ENCODE measurements at regions not wholly inside any gene's neighbourhood (a gene's known extent, or its start where the extent isn't known, plus 50 kb on each side); places are given as distances from the start of the nearest gene placed in this dataset.

DNA sequence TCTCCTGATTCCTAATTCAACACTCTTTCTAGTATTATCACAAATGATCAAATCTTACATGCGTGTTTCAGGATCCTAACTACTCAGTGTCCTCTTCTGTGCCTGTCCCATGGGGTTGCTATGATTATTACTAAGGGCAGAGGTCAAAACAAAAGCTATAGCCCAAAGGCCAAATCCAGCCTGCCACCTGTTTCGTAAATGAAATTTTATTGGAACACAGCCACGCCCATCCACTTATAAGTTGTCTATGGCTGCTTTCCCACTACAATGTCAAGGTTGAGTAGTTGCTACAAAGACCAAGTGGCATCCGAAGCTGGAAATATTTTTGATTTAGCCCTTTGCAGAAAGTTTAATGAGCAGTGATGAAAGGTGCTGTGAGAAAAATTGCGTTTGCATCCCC is 336.6 kb downstream of the TMEM114 start:
- Mint-ChIP-seq H3K4me1 (ENCODE audit: unreplicated experiment) (no peaks in the 10 kb centered on the region), H3K27me3 (peaks cover 10% of the 10 kb centered on the region), H3K27ac (no peak overlapping the region), H3K9me3 (no peaks in the 10 kb centered on the region), H3K4me3 (no peak overlapping the region), H3K36me3 (no peaks in the 10 kb centered on the region)
- no peak for DNase-seq (ENCODE audit: extremely low spot score, unreplicated experiment)
- no peak for TF ChIP-seq CTCF (conservative IDR thresholded peaks at IDR 0.05)

- DNase-seq (ENCODE audit: extremely low spot score, unreplicated experiment) = no peak
Measured at GRCh38 chr16:8251727-8252126, 338.6 kb downstream of the TMEM114 start.

GRCh38 chr16:8251298-8251697 is 339.0 kb downstream of the TMEM114 start:
- Mint-ChIP-seq H3K36me3 (no peaks in the 10 kb centered on the region), H3K4me3 (no peak overlapping the region), H3K4me1 (ENCODE audit: unreplicated experiment) (no peaks in the 10 kb centered on the region), H3K9me3 (no peaks in the 10 kb centered on the region), H3K27me3 (peaks cover 10% of the 10 kb centered on the region), H3K27ac (no peak overlapping the region)
- TF ChIP-seq CTCF (conservative IDR thresholded peaks at IDR 0.05) = no peak
- no peak for DNase-seq (ENCODE audit: extremely low spot score, unreplicated experiment)

More at GRCh38 chr16:8251727-8252126, 338.6 kb downstream of the TMEM114 start:
- no peaks in the 10 kb centered on the region for H3K4me1 Mint-ChIP-seq (ENCODE audit: unreplicated experiment)
- no peaks in the 10 kb centered on the region for H3K36me3 Mint-ChIP-seq
- H3K4me3 Mint-ChIP-seq = no peak overlapping the region
- no peak overlapping the region for H3K27ac Mint-ChIP-seq
- no peak for TF ChIP-seq CTCF (conservative IDR thresholded peaks at IDR 0.05)
- H3K9me3 Mint-ChIP-seq = no peaks in the 10 kb centered on the region
- H3K27me3 Mint-ChIP-seq = peaks cover 10% of the 10 kb centered on the region

- no peaks in the 10 kb centered on the region for H3K4me1 Mint-ChIP-seq (ENCODE audit: unreplicated experiment)
- H3K4me3 Mint-ChIP-seq = no peak overlapping the region
- H3K9me3 Mint-ChIP-seq = no peaks in the 10 kb centered on the region
- H3K27me3 Mint-ChIP-seq = peaks cover 15% of the 10 kb centered on the region
- no peak for TF ChIP-seq CTCF (conservative IDR thresholded peaks at IDR 0.05)
- no peaks in the 10 kb centered on the region for H3K36me3 Mint-ChIP-seq
- no peak overlapping the region for H3K27ac Mint-ChIP-seq
- DNase-seq (ENCODE audit: extremely low spot score, unreplicated experiment) = no peak
Measured at GRCh38 chr16:8247993-8248392, 342.3 kb downstream of the TMEM114 start.

- Mint-ChIP-seq H3K36me3 (no peaks in the 10 kb centered on the region), H3K4me1 (ENCODE audit: unreplicated experiment) (no peaks in the 10 kb centered on the region), H3K4me3 (no peak overlapping the region), H3K27me3 (peaks cover 26% of the 10 kb centered on the region), H3K9me3 (no peaks in the 10 kb centered on the region), H3K27ac (no peak overlapping the region)
- TF ChIP-seq CTCF (conservative IDR thresholded peaks at IDR 0.05) = no peak
- DNase-seq (ENCODE audit: extremely low spot score, unreplicated experiment) = no peak
Measured at GRCh38 chr16:8243981-8244380, 346.3 kb downstream of the TMEM114 start.

GRCh38 chr16:8241408-8241807 is 348.9 kb downstream of the TMEM114 start:
- H3K4me1 Mint-ChIP-seq (ENCODE audit: unreplicated experiment) = no peaks in the 10 kb centered on the region
- no peak for TF ChIP-seq CTCF (conservative IDR thresholded peaks at IDR 0.05)
- DNase-seq (ENCODE audit: extremely low spot score, unreplicated experiment) = no peak
- no peak overlapping the region for H3K27ac Mint-ChIP-seq
- H3K27me3 Mint-ChIP-seq = peaks cover 28% of the 10 kb centered on the region
- no peaks in the 10 kb centered on the region for H3K9me3 Mint-ChIP-seq
- no peak overlapping the region for H3K4me3 Mint-ChIP-seq
- H3K36me3 Mint-ChIP-seq = no peaks in the 10 kb centered on the region
